ENCODE measurements at regions not wholly inside any gene's neighbourhood (a gene's known extent, or its start where the extent isn't known, plus 50 kb on each side); places are given as distances from the start of the nearest gene placed in this dataset.

- TF ChIP-seq POLR2AphosphoS5 (IDR thresholded peaks at IDR 0.05; ENCODE audit: low read depth, low read length) (no peak), REST (IDR thresholded peaks at IDR 0.05; ENCODE audit: low read depth, low read length) (no peak), RAD21 (IDR thresholded peaks at IDR 0.05; ENCODE audit: low read length) (no peak)
Observed at GRCh38 chr2:238580486-238580885, 153.8 kb downstream of the ASB1 start.

Data from SK-N-SH (cell line).